ENCODE measurements at regions not wholly inside any gene's neighbourhood (a gene's known extent, or its start where the extent isn't known, plus 50 kb on each side); places are given as distances from the start of the nearest gene placed in this dataset.
A peak's percentile ranks its signal among the peaks of the same experiment; 100 is the strongest.
"Not testable (repeated sequence)": the region's sequence is repeated elsewhere in the genome, so short reads cannot be mapped to it uniquely, and the experiment has no call there.

GRCh38 chr15:20106026-20106425 is 435.6 kb downstream of the GOLGA6L6 start:
- no peak for TF ChIP-seq CTCF (IDR thresholded peaks at IDR 0.05; ENCODE audit: control insufficient read depth, extremely low read depth, insufficient read depth)
- peak; percentile 1 for DNase-seq (ENCODE audit: low read depth)
- no peak overlapping the region for H3K4me3 ChIP-seq (ENCODE audit: low read depth, low read length)

GRCh38 chr15:20105011-20105990 is 436.3 kb downstream of the GOLGA6L6 start:
- not testable (repeated sequence) for DNase-seq (ENCODE audit: low read depth); H3K4me3 ChIP-seq (ENCODE audit: low read depth, low read length)

- H3K4me3 ChIP-seq (ENCODE audit: low read depth, low read length); DNase-seq (ENCODE audit: low read depth): not testable (repeated sequence)
These were observed 437.0 kb downstream of the GOLGA6L6 start for GRCh38 chr15:20104551-20104950.

GRCh38 chr15:20102862-20103261 is 438.7 kb downstream of the GOLGA6L6 start:
- H3K4me3 ChIP-seq (ENCODE audit: low read depth, low read length); DNase-seq (ENCODE audit: low read depth): not testable (repeated sequence)

- not testable (repeated sequence) for H3K4me3 ChIP-seq (ENCODE audit: low read depth, low read length); DNase-seq (ENCODE audit: low read depth)
These were observed 439.4 kb downstream of the GOLGA6L6 start for GRCh38 chr15:20102209-20102608.

GRCh38 chr15:20101281-20101680 is 440.3 kb downstream of the GOLGA6L6 start:
- not testable (repeated sequence) for H3K4me3 ChIP-seq (ENCODE audit: low read depth, low read length); DNase-seq (ENCODE audit: low read depth)

GRCh38 chr15:20100604-20101270 is 440.9 kb downstream of the GOLGA6L6 start:
- not testable (repeated sequence) for DNase-seq (ENCODE audit: low read depth); H3K4me3 ChIP-seq (ENCODE audit: low read depth, low read length)

GRCh38 chr15:20095699-20096303 is 445.8 kb downstream of the GOLGA6L6 start:
- DNase-seq (ENCODE audit: low read depth); H3K4me3 ChIP-seq (ENCODE audit: low read depth, low read length): not testable (repeated sequence)

GRCh38 chr15:20089541-20089940 is 452.1 kb downstream of the GOLGA6L6 start:
- not testable (repeated sequence) for DNase-seq (ENCODE audit: low read depth); H3K4me3 ChIP-seq (ENCODE audit: low read depth, low read length)

- not testable (repeated sequence) for DNase-seq (ENCODE audit: low read depth); H3K4me3 ChIP-seq (ENCODE audit: low read depth, low read length)
These were observed 457.6 kb downstream of the GOLGA6L6 start for GRCh38 chr15:20084026-20084425.

GRCh38 chr15:20074082-20074481 is 467.5 kb downstream of the GOLGA6L6 start:
- not testable (repeated sequence) for H3K4me3 ChIP-seq (ENCODE audit: low read depth, low read length); DNase-seq (ENCODE audit: low read depth)

- DNase-seq (ENCODE audit: low read depth); H3K4me3 ChIP-seq (ENCODE audit: low read depth, low read length): not testable (repeated sequence)
These were observed 472.6 kb downstream of the GOLGA6L6 start for GRCh38 chr15:20069043-20069442.

- not testable (repeated sequence) for DNase-seq (ENCODE audit: low read depth)
These were observed 475.4 kb downstream of the GOLGA6L6 start for GRCh38 chr15:20066173-20066572.

GRCh38 chr15:20065508-20065907 is 476.1 kb downstream of the GOLGA6L6 start:
- not testable (repeated sequence) for H3K4me3 ChIP-seq (ENCODE audit: low read depth, low read length); DNase-seq (ENCODE audit: low read depth)

More at GRCh38 chr15:20066173-20066572, 475.4 kb downstream of the GOLGA6L6 start:
- not testable (repeated sequence) for H3K4me3 ChIP-seq (ENCODE audit: low read depth, low read length)

GRCh38 chr15:20063167-20063566 is 478.4 kb downstream of the GOLGA6L6 start:
- not testable (repeated sequence) for H3K4me3 ChIP-seq (ENCODE audit: low read depth, low read length); DNase-seq (ENCODE audit: low read depth)

- H3K4me3 ChIP-seq (ENCODE audit: low read depth, low read length); DNase-seq (ENCODE audit: low read depth): not testable (repeated sequence)
These were observed 480.8 kb downstream of the GOLGA6L6 start for GRCh38 chr15:20060838-20061237.

GRCh38 chr15:20056871-20057270 is 484.7 kb downstream of the GOLGA6L6 start:
- DNase-seq (ENCODE audit: low read depth); H3K4me3 ChIP-seq (ENCODE audit: low read depth, low read length): not testable (repeated sequence)
